DND-41 (cell line): ENCODE measurements at regions not wholly inside any gene's neighbourhood (a gene's known extent, or its start where the extent isn't known, plus 50 kb on each side); places are given as distances from the start of the nearest gene placed in this dataset.

Experiments
- ATAC-seq: fragments of 200-7000 bp; cut with Tn5 transposase; 3 replicates; pipeline ENCODE4 v1.9.1; 2021; ENCODE audit warnings: low read depth; ENCODE audit not compliant: insufficient read depth
- DNase-seq: peaks from one replicate; pipeline ENCODE4 v3.0.0-alpha.2; 2020
- H2AFZ ChIP-seq: 2 replicates; pipeline ENCODE4 v1.6.0; 2012; ENCODE audit warnings: low read depth, low read length
- H3K27ac ChIP-seq: 2 replicates; pipeline ENCODE4 v1.5.1; 2012; ENCODE audit warnings: low read length, inconsistent platforms
- H3K27me3 ChIP-seq: fragments of 200-600 bp; sonication (generic); 2 replicates; pipeline ENCODE4 v1.6.0; 2012; ENCODE audit warnings: low read length, mild to moderate bottlenecking, inconsistent platforms; ENCODE audit not compliant: insufficient read depth, poor library complexity
- H3K36me3 ChIP-seq: 2 replicates; pipeline ENCODE4 v1.5.1; 2012; ENCODE audit warnings: low read length, inconsistent platforms; ENCODE audit not compliant: insufficient read depth
- H3K4me1 ChIP-seq: 2 replicates; pipeline ENCODE4 v1.5.1; 2012; ENCODE audit warnings: mild to moderate bottlenecking, low read length; ENCODE audit not compliant: insufficient read depth
- H3K4me2 ChIP-seq: 2 replicates; pipeline ENCODE4 v1.6.0; 2012; ENCODE audit warnings: mild to moderate bottlenecking, moderate library complexity, low read length, inconsistent platforms; ENCODE audit not compliant: insufficient read depth
- H3K4me3 ChIP-seq, 2 experiments: fragments of 200-600 bp in 1 of 2; shearing (Covaris generic) in 1 of 2; 2 replicates each; pipeline ENCODE4 v1.5.1; 2012 to 2016; ENCODE audit warnings: inconsistent platforms in 2 of 2, low read length in 2 of 2, mild to moderate bottlenecking in 2 of 2, low read depth in 1 of 2, moderate library complexity in 1 of 2
- H3K79me2 ChIP-seq: 2 replicates; pipeline ENCODE4 v1.6.0; 2012; ENCODE audit warnings: low read length, inconsistent platforms; ENCODE audit not compliant: insufficient read depth
- H3K9ac ChIP-seq: 2 replicates; pipeline ENCODE4 v1.6.0; 2012; ENCODE audit warnings: low read depth, mild to moderate bottlenecking, inconsistent platforms, low read length, moderate library complexity
- H3K9me3 ChIP-seq: 2 replicates; pipeline ENCODE4 v1.5.1; 2012; ENCODE audit warnings: low read length, moderate library complexity, mild to moderate bottlenecking, inconsistent platforms; ENCODE audit not compliant: insufficient read depth, severe bottlenecking
- H4K20me1 ChIP-seq: 2 replicates; pipeline ENCODE4 v1.6.0; 2012; ENCODE audit warnings: low read length; ENCODE audit not compliant: insufficient read depth
- EZH2 ChIP-seq: IDR thresholded peaks from 3 replicates; pipeline ENCODE4 v1.6.1; 2012; ENCODE audit warnings: borderline replicate concordance, low read depth, mild to moderate bottlenecking, moderate library complexity, low read length, inconsistent platforms; ENCODE audit not compliant: severe bottlenecking
- TF ChIP-seq, protein P1 (sequence below): IDR thresholded peaks from 2 replicates; pipeline ENCODE4 v1.5.1; 2012; ENCODE audit warnings: borderline replicate concordance, low read length, moderate library complexity, mild to moderate bottlenecking; ENCODE audit not compliant: poor library complexity, severe bottlenecking; ENCODE audit errors: extremely low read depth

DNA sequence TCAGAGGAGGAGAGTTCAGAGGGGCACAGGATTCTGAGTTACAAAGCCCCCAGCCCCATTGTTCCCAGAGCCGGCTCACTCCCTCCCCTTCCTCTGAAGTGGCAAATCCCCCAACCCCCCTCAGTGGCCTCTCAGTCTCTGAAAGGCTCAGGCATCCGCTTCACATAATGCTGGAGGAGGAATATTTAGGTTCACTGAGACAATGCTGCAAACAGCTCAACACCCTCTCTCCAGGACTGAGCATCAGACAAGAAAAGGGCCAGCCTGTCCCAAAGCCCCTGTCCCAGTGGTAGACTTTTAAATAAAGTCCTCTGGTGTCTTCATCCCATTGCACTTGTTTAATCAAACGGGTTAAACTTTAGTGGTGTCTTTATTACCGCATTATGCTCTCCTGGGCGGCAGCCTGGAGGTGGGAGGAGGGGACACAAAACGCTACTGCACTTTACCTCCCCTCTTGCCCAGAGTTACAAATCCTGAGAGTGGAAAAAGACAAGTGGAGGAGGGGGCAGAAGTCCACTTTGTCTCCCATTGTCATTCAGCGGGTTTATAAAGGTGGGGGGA, 257.9 kb downstream of the FGFR2 start:
- Histone ChIP-seq H3K27me3 (no peaks in the 10 kb centered on the region), H3K4me2 (no peak overlapping the region), H3K9ac (no peak overlapping the region), H3K4me1 (no peaks in the 10 kb centered on the region), H3K4me3 (no peak overlapping the region), H2AFZ (no peak overlapping the region), H3K27ac (no peak overlapping the region), H4K20me1 (no peaks in the 10 kb centered on the region), H3K79me2 (no peaks in the 10 kb centered on the region), H3K36me3 (no peaks in the 10 kb centered on the region), H3K9me3 (no peaks in the 10 kb centered on the region)
- no peak for TF ChIP-seq EZH2
- TF ChIP-seq, protein P1, sequence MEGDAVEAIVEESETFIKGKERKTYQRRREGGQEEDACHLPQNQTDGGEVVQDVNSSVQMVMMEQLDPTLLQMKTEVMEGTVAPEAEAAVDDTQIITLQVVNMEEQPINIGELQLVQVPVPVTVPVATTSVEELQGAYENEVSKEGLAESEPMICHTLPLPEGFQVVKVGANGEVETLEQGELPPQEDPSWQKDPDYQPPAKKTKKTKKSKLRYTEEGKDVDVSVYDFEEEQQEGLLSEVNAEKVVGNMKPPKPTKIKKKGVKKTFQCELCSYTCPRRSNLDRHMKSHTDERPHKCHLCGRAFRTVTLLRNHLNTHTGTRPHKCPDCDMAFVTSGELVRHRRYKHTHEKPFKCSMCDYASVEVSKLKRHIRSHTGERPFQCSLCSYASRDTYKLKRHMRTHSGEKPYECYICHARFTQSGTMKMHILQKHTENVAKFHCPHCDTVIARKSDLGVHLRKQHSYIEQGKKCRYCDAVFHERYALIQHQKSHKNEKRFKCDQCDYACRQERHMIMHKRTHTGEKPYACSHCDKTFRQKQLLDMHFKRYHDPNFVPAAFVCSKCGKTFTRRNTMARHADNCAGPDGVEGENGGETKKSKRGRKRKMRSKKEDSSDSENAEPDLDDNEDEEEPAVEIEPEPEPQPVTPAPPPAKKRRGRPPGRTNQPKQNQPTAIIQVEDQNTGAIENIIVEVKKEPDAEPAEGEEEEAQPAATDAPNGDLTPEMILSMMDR = no peak
- DNase-seq = no peak
- ATAC-seq = no peak

DNA sequence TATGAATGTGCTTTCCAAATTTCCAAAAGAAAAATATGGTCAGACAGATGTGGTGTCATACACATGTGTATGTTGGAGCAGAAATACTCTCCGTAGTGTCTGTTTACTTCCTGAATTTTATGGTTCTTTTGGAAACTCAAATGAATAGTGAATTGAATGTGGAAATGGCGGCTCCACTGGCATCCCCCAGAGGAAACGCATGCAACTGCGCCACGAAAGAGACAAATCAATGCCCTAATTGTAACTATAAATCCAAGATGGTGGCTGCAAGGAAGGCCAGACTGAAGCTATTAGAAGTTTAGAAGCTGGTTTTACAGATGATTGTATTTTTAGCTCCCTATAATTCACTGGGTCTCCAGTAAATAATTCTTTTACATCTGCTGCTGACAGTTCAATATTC, 246.7 kb downstream of the FGFR2 start:
- TF ChIP-seq EZH2 = no peak
- TF ChIP-seq, protein P1 = no peak
- H3K4me3 ChIP-seq = no peak overlapping the region
- no peak overlapping the region for H3K9ac ChIP-seq
- ATAC-seq = no peak
- H3K9me3 ChIP-seq = no peaks in the 10 kb centered on the region
- no peaks in the 10 kb centered on the region for H4K20me1 ChIP-seq
- no peaks in the 10 kb centered on the region for H3K4me1 ChIP-seq
- no peaks in the 10 kb centered on the region for H3K79me2 ChIP-seq
- DNase-seq = no peak
- H3K27me3 ChIP-seq = no peaks in the 10 kb centered on the region
- no peak overlapping the region for H2AFZ ChIP-seq
- no peak overlapping the region for H3K4me2 ChIP-seq
- H3K36me3 ChIP-seq = no peaks in the 10 kb centered on the region
- H3K27ac ChIP-seq = no peak overlapping the region

DNA sequence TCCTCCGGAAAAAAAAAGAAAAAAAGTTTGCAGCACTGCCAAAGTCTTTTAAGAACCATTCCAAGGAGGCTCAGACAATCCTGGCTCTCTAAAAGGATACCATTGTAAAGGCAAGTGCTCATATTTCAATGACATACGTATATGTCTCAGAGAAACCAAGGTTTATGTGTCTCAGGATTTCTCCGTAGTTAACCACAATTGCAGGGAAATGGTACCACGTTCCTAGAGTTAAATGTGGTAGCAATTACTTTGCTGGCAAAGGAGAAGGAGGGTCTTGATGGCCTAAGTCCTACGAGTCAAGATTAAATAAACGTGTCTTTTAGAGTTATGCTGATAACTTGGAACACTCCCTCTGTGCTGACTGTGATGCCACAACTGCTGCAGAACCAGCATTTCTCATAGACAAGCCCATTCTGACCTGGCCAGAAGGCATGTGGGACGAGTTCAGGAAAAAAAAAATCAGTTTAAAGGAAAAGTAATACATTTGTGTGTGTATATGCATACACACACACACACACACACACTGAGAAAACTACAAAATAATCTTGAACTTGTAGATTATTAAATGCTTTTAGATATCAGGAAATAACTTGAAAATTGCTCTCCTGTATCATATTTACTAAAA, 245.9 kb downstream of the FGFR2 start:
- TF ChIP-seq, protein P1 = no peak
- TF ChIP-seq EZH2 = no peak
- H3K4me3 ChIP-seq = no peak overlapping the region
- H3K27ac ChIP-seq = no peak overlapping the region
- no peaks in the 10 kb centered on the region for H4K20me1 ChIP-seq
- no peaks in the 10 kb centered on the region for H3K4me1 ChIP-seq
- DNase-seq = no peak
- no peaks in the 10 kb centered on the region for H3K27me3 ChIP-seq
- H2AFZ ChIP-seq = no peak overlapping the region
- H3K9me3 ChIP-seq = no peaks in the 10 kb centered on the region
- H3K79me2 ChIP-seq = no peaks in the 10 kb centered on the region
- H3K9ac ChIP-seq = no peak overlapping the region
- no peak overlapping the region for H3K4me2 ChIP-seq
- no peaks in the 10 kb centered on the region for H3K36me3 ChIP-seq
- ATAC-seq = no peak
